Activated CD8-positive, alpha-beta T cell treated with anti-CD3 and anti-CD28 coated beads, Interleukin-2, amount 10 ng/mL, durations not matched to agents 7 days and 5 days (primary cell): ENCODE measurements at regions not wholly inside any gene's neighbourhood (a gene's known extent, or its start where the extent isn't known, plus 50 kb on each side); places are given as distances from the start of the nearest gene placed in this dataset.
"Not testable (repeated sequence)": the region's sequence is repeated elsewhere in the genome, so short reads cannot be mapped to it uniquely, and the experiment has no call there.

ENCODE experiments used
- ATAC-seq: fragments of 150-1000 bp; cut with Tn5 transposase; one replicate; pipeline ENCODE4 v1.10.0; 2021; ENCODE audit warnings: moderate library complexity
- CTCF ChIA-PET: fragments of 350-600 bp; sonication (Branson Sonifier 250); formaldehyde crosslinking; loops from one replicate; lab custom pipeline; 2021; ENCODE audit warnings: antibody characterized with exemption; lab: Charles Lee
- POLR2A ChIA-PET: fragments of 350-600 bp; sonication (Branson Sonifier 250); formaldehyde crosslinking; loops from one replicate; lab custom pipeline; 2021; ENCODE audit warnings: antibody characterized with exemption; lab: Charles Lee
- DNase-seq: peaks from one replicate; pipeline ENCODE4 v3.0.0-alpha.2; 2020
- H3K27ac Mint-ChIP-seq: one replicate; pipeline ENCODE4 v1.8.0; 2021; ENCODE audit warnings: mild to moderate bottlenecking, mixed read lengths
- H3K27me3 Mint-ChIP-seq: one replicate; pipeline ENCODE4 v1.8.0; 2021; ENCODE audit warnings: low read depth, mixed read lengths
- H3K36me3 Mint-ChIP-seq: one replicate; pipeline ENCODE4 v1.8.0; 2021; ENCODE audit warnings: low read depth, mixed read lengths
- H3K4me1 Mint-ChIP-seq: one replicate; pipeline ENCODE4 v1.8.0; 2021; ENCODE audit warnings: low read depth, mixed read lengths
- H3K4me3 Mint-ChIP-seq: one replicate; pipeline ENCODE4 v1.8.0; 2021; ENCODE audit warnings: mild to moderate bottlenecking, mixed read lengths
- H3K9me3 Mint-ChIP-seq: one replicate; pipeline ENCODE4 v1.8.0; 2022; ENCODE audit warnings: mixed read lengths; ENCODE audit not compliant: insufficient read depth

DNA sequence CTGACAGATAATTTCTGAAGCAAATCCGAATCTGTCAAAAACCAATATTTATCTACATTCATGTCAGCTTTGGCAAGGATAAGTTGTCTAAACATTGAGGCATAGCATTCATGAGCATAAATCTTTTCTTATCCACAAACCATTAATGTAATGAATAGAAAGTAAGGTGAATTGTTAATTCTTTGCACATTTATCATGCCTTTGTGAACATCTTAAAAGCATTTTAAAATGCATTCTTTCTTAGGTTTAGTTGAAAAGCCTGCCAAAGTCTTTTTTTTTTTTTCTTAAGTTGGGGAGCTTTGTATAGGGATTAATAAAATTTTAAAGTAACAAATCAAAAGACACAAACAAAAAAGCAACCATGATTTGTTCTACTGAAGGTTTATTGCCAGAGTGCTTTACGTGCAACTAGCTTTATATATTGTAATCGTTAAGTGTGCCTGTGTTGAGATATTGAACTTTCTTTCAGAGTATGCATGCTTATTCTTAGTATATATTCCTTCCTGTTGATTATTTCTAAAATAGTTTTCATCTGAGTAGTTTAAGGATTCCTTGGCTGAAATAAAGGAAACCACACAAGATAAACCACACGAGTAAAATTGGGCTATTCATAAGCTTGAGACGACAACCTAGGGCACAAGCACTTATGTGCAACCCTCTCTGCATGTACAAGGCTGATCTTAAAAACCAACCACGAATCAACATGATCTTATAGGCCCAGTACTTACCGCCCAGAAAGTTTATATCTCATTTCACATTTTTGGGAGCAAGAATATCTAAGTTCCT is 1110.9 kb upstream of the CNTN5 start:
- POLR2A ChIA-PET: no interaction called here
- no peaks in the 10 kb centered on the region for H3K27me3 Mint-ChIP-seq
- no peak overlapping the region for H3K4me3 Mint-ChIP-seq
- H3K4me1 Mint-ChIP-seq: no peaks in the 10 kb centered on the region
- ATAC-seq (no peak), DNase-seq (no peak)
- CTCF ChIA-PET: no interaction called here
- H3K36me3 Mint-ChIP-seq: no peaks in the 10 kb centered on the region
- peaks cover 12% of the 10 kb centered on the region for H3K9me3 Mint-ChIP-seq
- no peak overlapping the region for H3K27ac Mint-ChIP-seq

DNA sequence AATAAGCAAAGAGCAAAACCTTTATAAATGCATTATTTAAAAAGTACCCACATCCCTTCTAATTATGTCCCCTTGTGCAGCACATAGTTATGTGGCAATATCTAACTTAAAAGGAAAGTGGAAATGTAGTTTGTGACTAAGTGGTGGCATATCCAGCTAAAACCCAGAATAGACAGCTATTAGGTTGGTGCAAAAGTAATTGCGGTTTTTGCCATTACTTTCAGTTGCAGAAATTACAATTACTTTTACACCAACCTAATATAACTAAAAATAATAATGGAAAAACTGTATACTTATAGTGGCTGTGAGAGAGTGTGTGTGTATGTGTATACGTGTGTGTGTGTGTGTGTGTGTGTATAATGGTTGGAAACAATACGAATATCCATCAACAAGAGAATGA is 1108.1 kb upstream of the CNTN5 start:
- Mint-ChIP-seq H3K36me3 (no peaks in the 10 kb centered on the region), H3K9me3 (peaks cover 14% of the 10 kb centered on the region), H3K27me3 (no peaks in the 10 kb centered on the region), H3K4me3 (no peak overlapping the region), H3K27ac (no peak overlapping the region), H3K4me1 (no peaks in the 10 kb centered on the region)
- ChIA-PET CTCF (no interaction called here), POLR2A (no interaction called here)
- ATAC-seq (no peak), DNase-seq (no peak)

DNA sequence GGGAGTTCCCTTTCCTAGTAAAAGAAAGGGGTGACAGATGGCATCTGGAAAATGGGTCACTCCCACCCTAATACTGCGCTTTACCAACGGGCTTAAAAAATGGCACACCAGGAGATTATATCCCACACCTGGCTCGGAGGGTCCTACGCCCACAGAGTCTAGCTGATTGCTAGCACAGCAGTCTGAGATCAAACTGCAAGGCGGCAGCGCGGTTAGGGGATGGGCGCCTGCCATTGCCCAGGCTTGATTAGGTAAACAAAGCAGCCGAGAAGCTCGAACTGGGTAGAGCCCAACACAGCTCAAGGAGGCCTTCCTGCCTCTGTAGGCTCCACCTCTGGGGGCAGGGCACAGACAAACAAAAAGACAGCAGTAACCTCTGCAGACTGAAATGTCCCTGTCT is 1097.8 kb upstream of the CNTN5 start:
- H3K9me3 Mint-ChIP-seq: peaks cover 27% of the 10 kb centered on the region
- H3K4me3 Mint-ChIP-seq: not testable (repeated sequence)

DNA sequence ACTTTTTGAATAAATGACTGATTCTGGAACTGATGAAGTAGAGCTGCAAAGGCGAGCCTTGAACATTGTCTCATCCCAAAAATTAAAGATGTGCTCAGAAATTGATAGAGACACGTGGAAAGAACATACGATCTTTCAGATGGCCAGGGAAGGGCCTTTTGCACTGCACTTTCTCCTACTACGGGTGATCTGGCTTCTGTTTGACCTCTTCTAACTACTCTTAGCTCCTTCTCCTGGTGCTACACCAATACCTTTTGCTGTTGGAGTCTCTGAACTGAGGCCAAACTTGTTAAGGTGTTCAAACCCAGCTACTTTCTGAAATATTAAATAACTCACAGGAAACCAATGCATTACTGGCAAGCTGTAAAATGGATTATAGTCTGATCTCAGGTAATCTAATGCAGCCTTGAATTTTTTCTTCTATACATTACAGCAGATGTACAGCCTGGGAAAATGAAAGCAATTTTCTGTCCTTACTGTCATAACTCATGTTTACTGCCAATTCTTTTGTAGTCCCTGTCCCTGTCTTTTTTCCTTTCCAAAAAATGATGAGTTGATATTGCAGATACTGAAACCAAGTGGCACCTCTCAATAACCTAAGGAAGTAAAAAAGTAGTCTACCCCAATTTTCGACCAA is 1086.1 kb upstream of the CNTN5 start:
- Mint-ChIP-seq H3K4me1 (no peaks in the 10 kb centered on the region), H3K27ac (no peak overlapping the region), H3K4me3 (no peak overlapping the region), H3K36me3 (no peaks in the 10 kb centered on the region), H3K9me3 (peaks cover 5% of the 10 kb centered on the region), H3K27me3 (no peaks in the 10 kb centered on the region)
- ChIA-PET POLR2A (no interaction called here), CTCF (no interaction called here)
- ATAC-seq (no peak), DNase-seq (no peak)

More for the DNA sequence above, 1097.8 kb upstream of the CNTN5 start:
- H3K27me3 Mint-ChIP-seq, H3K27ac Mint-ChIP-seq, POLR2A ChIA-PET, ATAC-seq, CTCF ChIA-PET, H3K36me3 Mint-ChIP-seq, H3K4me1 Mint-ChIP-seq, DNase-seq: not testable (repeated sequence)

DNA sequence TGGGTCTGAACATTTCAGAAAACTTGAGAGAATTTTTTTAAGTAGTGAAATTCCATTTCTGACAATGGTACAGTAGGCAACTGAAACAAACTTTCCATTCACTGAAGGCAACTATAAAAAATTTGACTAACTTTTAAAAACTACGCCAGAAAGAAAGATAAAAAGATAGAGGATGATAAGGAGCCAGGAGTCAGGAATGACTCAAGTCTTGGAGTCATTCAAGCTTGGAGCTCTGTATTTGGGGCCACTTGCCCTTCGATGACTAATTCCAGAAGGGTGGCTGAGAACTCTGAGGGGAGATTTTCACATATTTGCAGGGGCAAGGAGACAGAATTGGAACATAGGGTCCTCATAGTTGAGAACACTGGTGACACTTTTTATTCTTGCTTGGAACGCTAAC is 1083.2 kb upstream of the CNTN5 start:
- peaks cover 8% of the 10 kb centered on the region for H3K9me3 Mint-ChIP-seq
- POLR2A ChIA-PET: no interaction called here
- no peaks in the 10 kb centered on the region for H3K4me1 Mint-ChIP-seq
- H3K4me3 Mint-ChIP-seq: no peak overlapping the region
- CTCF ChIA-PET: interaction anchor here (0.8 kb wide), 1 partner anchor 16 kb away, joined by 3 read pairs; no protein-coding TSS in a partner anchor
- no peak for DNase-seq
- ATAC-seq: no peak
- H3K27ac Mint-ChIP-seq: no peak overlapping the region
- no peaks in the 10 kb centered on the region for H3K27me3 Mint-ChIP-seq
- no peaks in the 10 kb centered on the region for H3K36me3 Mint-ChIP-seq

DNA sequence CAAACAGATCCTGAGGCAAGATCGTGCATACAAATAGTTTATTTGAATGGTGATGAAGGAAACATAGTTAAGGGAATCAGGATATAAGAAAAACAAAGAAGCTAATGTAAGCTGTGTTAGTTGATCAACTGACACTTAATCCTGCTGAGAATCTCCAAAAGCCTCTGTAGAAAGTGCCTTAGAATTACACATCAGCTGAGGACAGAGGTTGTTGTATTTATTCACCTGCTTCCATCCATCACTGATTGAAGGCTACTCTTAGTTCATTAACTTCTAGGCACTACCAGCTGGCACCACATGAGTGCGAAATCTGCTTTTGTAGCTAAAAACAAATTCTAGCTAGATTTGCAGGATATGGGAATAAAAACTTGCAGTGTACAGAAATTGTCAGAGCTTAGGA is 1082.0 kb upstream of the CNTN5 start:
- H3K27ac Mint-ChIP-seq: no peak overlapping the region
- no peak overlapping the region for H3K4me3 Mint-ChIP-seq
- no peak for ATAC-seq
- peaks cover 12% of the 10 kb centered on the region for H3K9me3 Mint-ChIP-seq
- ChIA-PET CTCF (no interaction called here), POLR2A (no interaction called here)
- H3K4me1 Mint-ChIP-seq: no peaks in the 10 kb centered on the region
- no peak for DNase-seq
- H3K27me3 Mint-ChIP-seq: no peaks in the 10 kb centered on the region
- no peaks in the 10 kb centered on the region for H3K36me3 Mint-ChIP-seq

DNA sequence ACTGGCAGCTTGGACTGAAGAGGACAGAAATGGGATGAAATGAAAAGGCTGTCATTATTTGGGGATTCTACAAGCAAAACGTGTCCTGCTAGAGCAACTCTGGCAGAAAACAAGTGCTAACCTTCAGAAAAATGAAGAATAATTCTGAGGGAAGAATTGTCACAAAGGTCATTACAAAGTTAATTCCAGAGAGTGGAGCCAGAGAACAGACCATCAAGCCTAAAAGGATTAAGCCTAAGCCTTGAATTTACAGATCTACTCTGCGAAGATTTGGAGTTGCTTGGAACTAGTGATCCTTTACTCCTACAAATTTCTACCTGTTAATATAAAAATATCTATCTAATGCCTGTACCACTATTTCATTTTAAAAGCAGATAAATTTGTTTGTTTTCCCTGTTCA is 1077.3 kb upstream of the CNTN5 start:
- no peak overlapping the region for H3K4me3 Mint-ChIP-seq
- CTCF ChIA-PET: no interaction called here
- H3K36me3 Mint-ChIP-seq: no peaks in the 10 kb centered on the region
- H3K27me3 Mint-ChIP-seq: no peaks in the 10 kb centered on the region
- DNase-seq (no peak), ATAC-seq (no peak)
- H3K4me1 Mint-ChIP-seq: no peaks in the 10 kb centered on the region
- H3K9me3 Mint-ChIP-seq: peaks cover 19% of the 10 kb centered on the region
- POLR2A ChIA-PET: no interaction called here
- H3K27ac Mint-ChIP-seq: no peak overlapping the region

DNA sequence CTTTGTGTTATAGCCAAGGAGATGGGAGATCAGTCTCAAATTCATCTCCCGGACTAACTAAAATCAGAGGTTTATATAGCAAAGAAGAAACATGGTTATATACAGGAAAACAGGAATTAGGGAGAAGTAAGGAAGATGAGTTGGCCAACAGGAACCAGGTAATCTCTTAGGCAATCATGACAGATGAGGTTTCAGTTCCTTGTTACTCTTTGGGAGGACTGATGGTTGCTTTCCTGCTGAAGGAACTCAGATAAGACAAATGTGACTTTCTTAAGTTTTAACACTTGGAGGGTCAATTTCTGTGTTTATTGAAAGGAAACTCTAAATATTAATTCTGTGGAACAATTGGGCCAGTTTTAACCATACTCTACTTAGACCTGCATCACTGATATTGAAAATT is 1072.0 kb upstream of the CNTN5 start:
- ATAC-seq: no peak
- POLR2A ChIA-PET: no interaction called here

DNA sequence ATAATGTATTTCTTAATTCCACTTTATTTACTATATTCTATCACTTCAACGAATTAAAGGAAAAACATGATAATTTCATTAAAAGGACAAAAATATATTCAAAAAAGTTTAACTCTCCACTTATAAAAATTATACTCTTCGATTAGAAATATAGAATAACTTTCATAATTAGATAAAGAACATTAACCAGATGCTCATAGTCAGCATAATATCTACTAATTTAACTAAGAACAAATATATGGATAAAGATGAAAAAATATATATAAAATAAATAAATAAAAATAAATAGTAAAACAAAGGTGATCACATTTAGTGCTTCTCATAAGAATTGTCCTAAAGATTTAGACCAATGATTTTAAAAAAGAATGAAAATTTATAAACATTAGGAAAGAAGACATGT is 1065.2 kb upstream of the CNTN5 start:
- DNase-seq: no peak
- Mint-ChIP-seq H3K27ac (no peak overlapping the region), H3K36me3 (no peaks in the 10 kb centered on the region), H3K4me1 (no peaks in the 10 kb centered on the region), H3K27me3 (no peaks in the 10 kb centered on the region), H3K9me3 (peaks cover 15% of the 10 kb centered on the region), H3K4me3 (no peak overlapping the region)
- ATAC-seq: no peak
- ChIA-PET POLR2A (no interaction called here), CTCF (no interaction called here)

More for the DNA sequence above, 1072.0 kb upstream of the CNTN5 start:
- H3K4me3 Mint-ChIP-seq: no peak overlapping the region
- H3K4me1 Mint-ChIP-seq: no peaks in the 10 kb centered on the region
- no peak overlapping the region for H3K27ac Mint-ChIP-seq
- CTCF ChIA-PET: no interaction called here
- no peaks in the 10 kb centered on the region for H3K27me3 Mint-ChIP-seq
- H3K36me3 Mint-ChIP-seq: no peaks in the 10 kb centered on the region
- peaks cover 24% of the 10 kb centered on the region for H3K9me3 Mint-ChIP-seq
- DNase-seq: no peak

DNA sequence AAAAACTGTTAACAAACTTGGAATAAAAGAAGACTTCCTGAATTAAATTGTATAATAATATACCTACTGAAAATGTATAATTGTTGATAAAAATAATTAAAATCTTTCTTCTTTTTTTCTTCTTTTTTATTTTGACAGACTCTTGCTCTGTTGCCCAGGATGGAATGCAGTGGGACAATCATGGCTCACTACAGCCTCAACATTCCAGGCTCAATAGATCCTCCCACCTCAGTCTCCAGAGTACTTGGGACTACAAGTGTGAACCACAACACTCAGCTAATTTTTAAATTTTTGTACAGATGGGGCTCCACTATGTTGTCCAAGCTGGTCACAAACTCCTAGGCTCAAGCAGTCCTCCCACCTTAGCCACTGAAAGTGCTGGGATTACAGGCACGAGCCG is 1063.8 kb upstream of the CNTN5 start:
- H3K27me3 Mint-ChIP-seq: no peaks in the 10 kb centered on the region
- H3K9me3 Mint-ChIP-seq: peaks cover 10% of the 10 kb centered on the region
- no peak overlapping the region for H3K27ac Mint-ChIP-seq
- ChIA-PET CTCF (no interaction called here), POLR2A (no interaction called here)
- DNase-seq (no peak), ATAC-seq (no peak)
- no peak overlapping the region for H3K4me3 Mint-ChIP-seq
- H3K36me3 Mint-ChIP-seq: no peaks in the 10 kb centered on the region
- no peaks in the 10 kb centered on the region for H3K4me1 Mint-ChIP-seq

DNA sequence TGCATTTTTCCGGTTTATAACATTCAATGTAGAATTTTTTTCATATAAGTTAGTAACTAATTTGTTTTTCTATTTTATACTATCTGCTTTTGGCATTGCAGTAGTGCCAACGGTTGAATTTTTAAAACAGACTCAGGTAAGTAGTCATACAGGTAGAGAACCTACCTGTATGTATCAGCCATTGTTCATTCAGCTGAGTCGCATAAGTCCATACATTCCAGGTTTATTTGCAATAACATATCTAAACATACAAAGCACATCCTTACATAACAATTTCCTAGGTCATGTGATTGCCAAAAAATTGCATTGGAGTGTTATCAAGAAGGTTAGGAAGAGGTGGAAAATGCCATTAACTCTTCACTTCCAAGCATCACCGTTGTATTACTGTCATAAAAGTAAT is 1059.3 kb upstream of the CNTN5 start:
- no peak for DNase-seq
- POLR2A ChIA-PET: no interaction called here
- Mint-ChIP-seq H3K27me3 (no peaks in the 10 kb centered on the region), H3K9me3 (peaks cover 7% of the 10 kb centered on the region), H3K36me3 (no peaks in the 10 kb centered on the region), H3K4me1 (no peaks in the 10 kb centered on the region), H3K27ac (no peak overlapping the region), H3K4me3 (no peak overlapping the region)
- CTCF ChIA-PET: no interaction called here
- ATAC-seq: no peak

DNA sequence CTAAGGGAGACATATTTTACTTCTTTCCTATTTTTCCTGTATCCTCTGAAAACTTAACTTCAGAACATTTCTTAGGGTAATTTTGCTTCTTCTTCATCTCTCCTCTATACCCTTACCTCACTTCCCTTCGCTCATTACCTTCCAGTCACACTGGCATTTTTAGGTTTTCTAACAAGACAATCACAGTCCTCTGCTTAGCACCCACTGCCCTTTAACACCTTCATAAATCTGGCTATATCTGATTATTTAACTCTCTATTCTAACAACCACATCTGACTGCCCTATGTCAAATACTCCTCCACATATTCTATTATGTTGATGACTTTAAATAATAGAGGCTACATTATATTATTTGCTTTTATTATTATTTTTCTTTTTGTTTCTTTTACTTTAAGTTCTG is 1058.0 kb upstream of the CNTN5 start:
- ATAC-seq: no peak

More for the DNA sequence above, 1058.0 kb upstream of the CNTN5 start:
- H3K4me3 Mint-ChIP-seq: no peak overlapping the region
- POLR2A ChIA-PET: no interaction called here
- H3K27ac Mint-ChIP-seq: no peak overlapping the region
- CTCF ChIA-PET: no interaction called here
- H3K4me1 Mint-ChIP-seq: no peaks in the 10 kb centered on the region
- H3K9me3 Mint-ChIP-seq: peaks cover 13% of the 10 kb centered on the region
- no peak for DNase-seq
- H3K27me3 Mint-ChIP-seq: no peaks in the 10 kb centered on the region
- no peaks in the 10 kb centered on the region for H3K36me3 Mint-ChIP-seq
